ENCODE measurements at regions not wholly inside any gene's neighbourhood (a gene's known extent, or its start where the extent isn't known, plus 50 kb on each side); places are given as distances from the start of the nearest gene placed in this dataset.
"Not testable (repeated sequence)": the region's sequence is repeated elsewhere in the genome, so short reads cannot be mapped to it uniquely, and the experiment has no call there.

DNA sequence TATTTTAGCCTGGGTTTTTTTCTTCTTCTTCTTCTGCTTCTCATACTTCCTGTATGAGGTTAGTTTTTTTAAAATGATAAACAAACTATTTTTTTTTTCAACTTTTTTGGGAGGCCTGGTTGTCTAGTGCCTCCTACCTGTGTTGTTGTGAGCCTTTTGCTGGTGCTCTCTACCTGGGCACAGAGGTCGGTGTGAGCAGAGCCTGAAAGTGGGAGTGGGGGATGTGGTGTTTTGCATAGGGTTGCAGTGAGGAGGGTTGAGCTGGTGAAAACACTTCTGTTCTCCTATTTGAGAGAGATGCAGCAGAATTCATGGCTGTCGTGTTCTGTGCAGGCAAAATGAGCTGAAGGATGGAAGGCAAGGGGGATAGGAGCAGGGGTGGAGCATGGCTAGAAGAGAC, 232.7 kb upstream of the PLGLB2 start:
- H3K9me3 ChIP-seq (ENCODE audit: low read length); intact Hi-C loops (cut with micrococcal nuclease); H3K36me3 ChIP-seq (ENCODE audit: low read depth, low read length): not testable (repeated sequence)

DNA sequence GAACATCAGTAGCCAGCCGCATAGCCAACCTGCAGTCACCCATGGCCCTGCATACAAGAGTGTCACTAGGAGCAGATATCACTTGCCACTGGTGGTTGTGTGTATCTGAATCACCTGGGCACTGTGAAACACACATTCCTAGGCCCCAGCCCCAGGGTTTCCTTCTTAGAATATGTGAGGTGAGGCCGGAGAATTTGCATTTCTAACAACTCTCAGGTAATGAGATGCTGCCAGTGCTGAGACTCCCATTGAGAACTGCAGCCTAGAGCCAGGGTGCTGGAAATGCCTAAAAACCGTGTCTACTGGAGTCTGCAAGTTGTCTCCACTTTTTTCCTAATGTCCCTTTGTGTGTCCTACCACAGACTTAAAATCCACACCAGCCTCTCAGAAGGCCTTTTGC, 232.0 kb upstream of the PLGLB2 start:
- H3K27ac ChIP-seq (ENCODE audit: low read length); H3K4me2 ChIP-seq (ENCODE audit: low read length); POLR2A ChIA-PET (ENCODE audit: unreplicated experiment); ATAC-seq; H3K4me1 ChIP-seq (ENCODE audit: insufficient read depth, low read length); H3K9ac ChIP-seq (ENCODE audit: low read length); H3K79me2 ChIP-seq (ENCODE audit: low read length); BruUV-seq (replicated peaks); H4K20me1 ChIP-seq (ENCODE audit: low read length); H3F3A ChIP-seq (ENCODE audit: low read length, unreplicated experiment); DNase-seq; intact Hi-C loops (cut with micrococcal nuclease); H3K9me2 ChIP-seq (replicated peaks; ENCODE audit: low read length); CTCF ChIA-PET; H3K4me3 ChIP-seq (ENCODE audit: low read length); H2AFZ ChIP-seq (ENCODE audit: low read length); H3K9me3 ChIP-seq (ENCODE audit: low read length); H3K36me3 ChIP-seq (ENCODE audit: low read depth, low read length); H3K27me3 ChIP-seq (ENCODE audit: low read length): not testable (repeated sequence)

More for the DNA sequence above, 232.7 kb upstream of the PLGLB2 start:
- H3K4me2 ChIP-seq (ENCODE audit: low read length); ATAC-seq; BruUV-seq (replicated peaks); CTCF ChIA-PET; H3F3A ChIP-seq (ENCODE audit: low read length, unreplicated experiment); H3K27ac ChIP-seq (ENCODE audit: low read length); H3K79me2 ChIP-seq (ENCODE audit: low read length); H3K9me2 ChIP-seq (replicated peaks; ENCODE audit: low read length); H3K27me3 ChIP-seq (ENCODE audit: low read length); H3K9ac ChIP-seq (ENCODE audit: low read length); DNase-seq; H4K20me1 ChIP-seq (ENCODE audit: low read length); H2AFZ ChIP-seq (ENCODE audit: low read length); H3K4me3 ChIP-seq (ENCODE audit: low read length); H3K4me1 ChIP-seq (ENCODE audit: insufficient read depth, low read length); POLR2A ChIA-PET (ENCODE audit: unreplicated experiment): not testable (repeated sequence)

DNA sequence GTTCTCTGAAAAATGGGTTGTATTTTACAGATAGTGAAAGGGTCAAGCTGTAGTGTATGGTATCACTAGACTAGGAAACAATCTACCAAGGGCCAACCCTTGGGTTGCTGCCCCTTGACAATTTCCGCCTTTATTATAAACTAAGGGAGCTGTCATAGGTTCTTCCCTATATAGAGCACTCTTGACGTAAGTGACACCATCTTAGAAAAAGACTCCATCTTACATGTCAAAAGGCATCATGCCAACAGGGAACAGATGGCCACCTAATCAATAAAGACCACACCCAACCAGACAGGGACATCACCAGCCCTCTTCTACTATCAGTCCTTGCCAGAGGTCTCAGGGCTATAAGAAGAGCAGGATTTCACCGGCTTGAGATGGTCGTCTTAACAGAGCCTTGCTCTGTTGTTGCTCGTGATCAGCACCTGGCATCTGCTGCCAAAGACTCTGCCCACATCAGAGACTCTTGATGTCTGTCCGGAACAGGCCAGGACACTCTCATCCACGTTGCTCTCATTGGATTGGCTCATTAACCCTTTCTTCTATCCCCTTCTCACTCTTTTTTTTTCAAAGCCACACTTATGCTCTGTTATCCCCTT, 231.4 kb upstream of the PLGLB2 start:
- H3F3A ChIP-seq (ENCODE audit: low read length, unreplicated experiment); H3K4me2 ChIP-seq (ENCODE audit: low read length); CTCF ChIA-PET; H3K4me3 ChIP-seq (ENCODE audit: low read length); H3K9me3 ChIP-seq (ENCODE audit: low read length); H3K79me2 ChIP-seq (ENCODE audit: low read length); BruUV-seq (replicated peaks); H3K9me2 ChIP-seq (replicated peaks; ENCODE audit: low read length); H3K9ac ChIP-seq (ENCODE audit: low read length); DNase-seq; POLR2A ChIA-PET (ENCODE audit: unreplicated experiment); ATAC-seq; H4K20me1 ChIP-seq (ENCODE audit: low read length); intact Hi-C loops (cut with micrococcal nuclease); H3K27me3 ChIP-seq (ENCODE audit: low read length); H3K4me1 ChIP-seq (ENCODE audit: insufficient read depth, low read length); H3K27ac ChIP-seq (ENCODE audit: low read length); H3K36me3 ChIP-seq (ENCODE audit: low read depth, low read length); H2AFZ ChIP-seq (ENCODE audit: low read length): not testable (repeated sequence)

DNA sequence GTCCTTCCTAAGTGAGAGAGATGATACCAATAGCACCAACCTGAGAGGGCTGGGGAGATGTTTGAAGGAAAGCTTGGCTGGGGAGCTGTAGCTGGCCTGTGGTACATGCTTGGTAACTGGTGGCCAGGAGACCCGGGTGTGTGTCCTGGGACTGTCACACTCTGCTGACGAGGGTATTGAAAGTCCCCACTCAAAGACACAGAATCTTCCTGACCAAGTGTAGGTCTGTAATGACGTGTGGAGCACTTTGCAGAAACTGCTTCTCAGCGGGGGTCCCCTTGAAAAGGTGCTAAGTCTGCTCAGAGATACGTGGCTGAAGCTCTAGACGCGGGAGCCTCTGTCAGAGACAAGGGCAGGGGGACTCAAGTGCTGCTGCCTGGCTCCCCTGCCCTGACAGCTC, 230.4 kb upstream of the PLGLB2 start:
- H3K9ac ChIP-seq (ENCODE audit: low read length); H3K9me2 ChIP-seq (replicated peaks; ENCODE audit: low read length); CTCF ChIA-PET; H3K4me3 ChIP-seq (ENCODE audit: low read length); POLR2A ChIA-PET (ENCODE audit: unreplicated experiment); ATAC-seq; DNase-seq; H3K79me2 ChIP-seq (ENCODE audit: low read length); H3F3A ChIP-seq (ENCODE audit: low read length, unreplicated experiment); H2AFZ ChIP-seq (ENCODE audit: low read length); H3K4me2 ChIP-seq (ENCODE audit: low read length); H3K36me3 ChIP-seq (ENCODE audit: low read depth, low read length); BruUV-seq (replicated peaks); H4K20me1 ChIP-seq (ENCODE audit: low read length); H3K4me1 ChIP-seq (ENCODE audit: insufficient read depth, low read length); intact Hi-C loops (cut with micrococcal nuclease); H3K9me3 ChIP-seq (ENCODE audit: low read length); H3K27ac ChIP-seq (ENCODE audit: low read length); H3K27me3 ChIP-seq (ENCODE audit: low read length): not testable (repeated sequence)

DNA sequence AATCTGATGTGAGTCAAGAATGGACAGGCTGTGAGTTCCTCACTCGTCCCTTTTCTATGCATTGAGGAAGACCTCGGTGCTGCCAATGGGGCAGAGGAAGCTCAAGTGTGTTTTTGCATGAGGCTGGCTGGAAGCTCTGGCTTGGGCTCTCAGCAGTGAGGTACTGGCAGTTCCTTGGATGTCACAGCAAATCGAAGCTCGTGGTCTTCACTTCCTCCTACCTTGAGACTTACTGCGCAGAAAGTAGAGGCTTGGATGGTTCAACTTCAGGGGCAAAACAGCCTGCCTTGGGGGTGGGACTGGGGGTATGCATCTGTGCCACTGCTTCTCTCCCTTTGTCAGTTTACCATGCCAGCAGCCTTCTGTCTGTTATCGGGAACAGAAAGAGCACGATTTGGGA, 229.8 kb upstream of the PLGLB2 start:
- H3K9me3 ChIP-seq (ENCODE audit: low read length); H3K4me1 ChIP-seq (ENCODE audit: insufficient read depth, low read length); BruUV-seq (replicated peaks); H3K79me2 ChIP-seq (ENCODE audit: low read length); ATAC-seq; H3F3A ChIP-seq (ENCODE audit: low read length, unreplicated experiment); POLR2A ChIA-PET (ENCODE audit: unreplicated experiment); H3K4me2 ChIP-seq (ENCODE audit: low read length); H3K9me2 ChIP-seq (replicated peaks; ENCODE audit: low read length); H3K9ac ChIP-seq (ENCODE audit: low read length); H3K36me3 ChIP-seq (ENCODE audit: low read depth, low read length); H3K27ac ChIP-seq (ENCODE audit: low read length); DNase-seq; H4K20me1 ChIP-seq (ENCODE audit: low read length); H3K4me3 ChIP-seq (ENCODE audit: low read length); H2AFZ ChIP-seq (ENCODE audit: low read length); H3K27me3 ChIP-seq (ENCODE audit: low read length); intact Hi-C loops (cut with micrococcal nuclease); CTCF ChIA-PET: not testable (repeated sequence)

DNA sequence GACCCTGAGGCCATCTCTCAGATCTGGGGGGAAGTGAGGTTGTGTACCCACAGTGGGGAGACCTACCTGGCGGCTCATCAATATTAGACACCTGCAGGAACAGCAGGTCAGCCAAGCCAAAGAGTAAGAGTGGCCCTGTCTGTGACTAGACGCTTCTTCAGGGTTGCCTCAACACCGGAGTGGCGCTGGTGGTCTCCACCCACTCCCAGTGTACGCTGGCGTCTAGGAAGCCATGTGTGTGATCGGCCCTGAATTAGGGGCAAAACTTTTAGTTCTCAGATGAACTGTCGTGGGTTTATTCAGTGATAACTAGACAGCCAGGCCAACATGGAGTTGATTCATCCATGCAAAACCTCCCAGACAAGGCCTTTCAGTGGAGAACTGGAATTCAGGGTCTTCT, 229.3 kb upstream of the PLGLB2 start:
- H2AFZ ChIP-seq (ENCODE audit: low read length); BruUV-seq (replicated peaks); H3K27me3 ChIP-seq (ENCODE audit: low read length); H3K4me1 ChIP-seq (ENCODE audit: insufficient read depth, low read length); POLR2A ChIA-PET (ENCODE audit: unreplicated experiment); CTCF ChIA-PET; H3K9me3 ChIP-seq (ENCODE audit: low read length); DNase-seq; H3K9me2 ChIP-seq (replicated peaks; ENCODE audit: low read length); H3K79me2 ChIP-seq (ENCODE audit: low read length); H3K36me3 ChIP-seq (ENCODE audit: low read depth, low read length); H3K4me3 ChIP-seq (ENCODE audit: low read length); H3K4me2 ChIP-seq (ENCODE audit: low read length); H3K27ac ChIP-seq (ENCODE audit: low read length); ATAC-seq; H3K9ac ChIP-seq (ENCODE audit: low read length); intact Hi-C loops (cut with micrococcal nuclease); H4K20me1 ChIP-seq (ENCODE audit: low read length); H3F3A ChIP-seq (ENCODE audit: low read length, unreplicated experiment): not testable (repeated sequence)

All from PC-3 (cell line).